SW480 (cell line): ENCODE measurements at regions not wholly inside any gene's neighbourhood (a gene's known extent, or its start where the extent isn't known, plus 50 kb on each side); places are given as distances from the start of the nearest gene placed in this dataset.
"Not testable (repeated sequence)": the region's sequence is repeated elsewhere in the genome, so short reads cannot be mapped to it uniquely, and the experiment has no call there.

Experiments
- DNase-seq: peaks from one replicate; pipeline ENCODE4 v3.0.0-alpha.2; 2016; ENCODE audit warnings: low spot score

GRCh38 chrX:46165866-46166265, 379.4 kb downstream of the ZNF674 start:
- DNase-seq = no peak

DNA sequence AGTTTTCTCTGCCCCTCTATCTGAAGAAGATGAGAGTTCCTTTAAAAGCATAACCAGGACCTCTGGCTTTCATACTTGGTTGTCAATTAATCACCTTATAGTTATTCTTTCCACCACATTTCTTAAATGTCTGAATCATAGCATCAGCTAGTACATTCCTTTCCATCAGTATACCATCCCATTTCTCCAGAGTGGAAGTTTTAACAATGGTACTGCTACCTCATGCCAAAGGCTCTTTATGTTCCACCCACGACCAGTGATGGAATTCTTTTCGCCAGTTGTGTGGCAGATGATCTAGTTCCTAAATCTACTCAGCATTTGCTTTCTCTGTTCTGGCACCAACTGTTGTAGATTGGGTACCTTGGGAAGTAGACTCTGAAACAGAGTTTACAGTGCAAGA, 379.8 kb downstream of the ZNF674 start:
- DNase-seq = no peak

DNA sequence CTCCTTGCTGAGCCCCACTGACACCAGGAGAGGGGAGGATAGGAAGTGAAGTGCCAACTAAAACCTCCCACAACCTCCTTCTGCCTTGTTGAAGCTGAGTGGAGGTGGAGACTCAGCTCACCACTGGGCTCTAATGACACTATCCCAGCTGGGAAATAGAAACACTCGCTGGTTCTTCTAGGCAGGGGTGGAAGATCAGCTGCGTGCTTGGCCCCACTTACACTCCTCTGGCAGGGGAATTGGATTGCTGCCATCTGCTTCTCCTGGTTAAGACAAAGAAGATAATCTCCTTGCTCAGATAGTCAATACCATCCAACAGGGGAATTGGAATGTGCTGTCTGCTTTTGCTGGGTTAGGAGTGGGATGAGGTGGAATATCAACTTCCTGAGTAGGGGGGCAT, 392.5 kb downstream of the ZNF674 start:
- DNase-seq = no peak

- DNase-seq = not testable (repeated sequence)
Observed at GRCh38 chrX:46151332-46151731, 393.9 kb downstream of the ZNF674 start.

DNA sequence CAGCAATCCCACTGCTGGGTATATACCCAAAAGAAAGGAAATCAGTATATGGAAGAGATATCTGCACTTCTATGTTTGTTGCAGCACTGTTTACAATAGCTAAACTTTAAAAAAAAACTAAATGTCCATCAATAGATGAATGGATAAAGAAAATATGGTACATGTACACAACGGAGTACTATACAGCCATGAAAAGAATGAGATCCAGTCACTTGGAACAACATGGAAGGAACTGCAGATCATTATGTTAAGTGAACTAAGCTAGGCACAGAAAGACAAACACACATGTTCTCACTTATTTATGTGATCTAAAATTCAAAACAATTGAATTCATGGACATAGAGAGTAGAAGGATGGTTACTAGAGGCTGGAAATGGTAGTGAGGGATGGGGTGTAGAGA, 400.7 kb downstream of the ZNF674 start:
- DNase-seq = no peak

DNA sequence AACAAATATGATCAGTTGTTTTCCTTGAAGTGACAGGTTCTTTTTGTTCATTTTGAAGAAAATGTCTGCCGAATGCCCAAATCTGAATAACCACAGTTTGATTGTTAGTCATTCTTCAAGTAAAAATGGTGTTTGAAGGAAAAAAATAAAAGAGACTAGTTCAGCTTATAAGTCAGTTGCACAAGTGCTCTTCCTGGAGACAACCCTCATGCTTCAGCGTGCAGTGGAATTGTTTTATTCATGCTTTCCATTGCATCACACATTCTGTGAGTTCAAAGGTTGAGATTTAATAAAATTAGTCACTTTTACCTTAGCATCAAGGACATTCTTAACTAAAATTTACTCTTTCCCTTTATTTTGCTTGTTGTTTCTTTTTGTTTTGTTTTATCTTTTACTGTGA, 404.9 kb downstream of the ZNF674 start:
- DNase-seq = no peak

GRCh38 chrX:46130247-46130646, 415.0 kb downstream of the ZNF674 start:
- no peak for DNase-seq

DNA sequence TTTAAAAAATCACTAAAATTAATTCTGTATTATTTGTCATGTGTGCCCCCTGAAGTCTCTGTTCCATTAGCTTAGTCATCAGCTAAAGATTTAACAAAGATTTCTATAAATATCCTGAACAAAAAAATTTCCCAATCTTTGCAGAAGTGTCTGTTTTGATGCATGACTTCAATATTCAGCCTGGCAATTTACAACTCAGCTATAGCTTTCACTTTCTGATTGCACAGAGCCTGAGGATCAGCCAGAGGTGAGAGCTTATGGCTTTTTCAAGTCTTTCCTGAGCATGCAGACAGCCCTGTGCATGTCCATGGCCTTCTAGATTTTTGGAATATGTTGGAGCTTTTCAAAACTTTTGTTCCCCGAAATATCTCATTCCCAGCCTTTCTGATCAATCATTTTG, 420.1 kb downstream of the ZNF674 start:
- DNase-seq = no peak

GRCh38 chrX:46117234-46117633, 428.0 kb downstream of the ZNF674 start:
- no peak for DNase-seq

DNA sequence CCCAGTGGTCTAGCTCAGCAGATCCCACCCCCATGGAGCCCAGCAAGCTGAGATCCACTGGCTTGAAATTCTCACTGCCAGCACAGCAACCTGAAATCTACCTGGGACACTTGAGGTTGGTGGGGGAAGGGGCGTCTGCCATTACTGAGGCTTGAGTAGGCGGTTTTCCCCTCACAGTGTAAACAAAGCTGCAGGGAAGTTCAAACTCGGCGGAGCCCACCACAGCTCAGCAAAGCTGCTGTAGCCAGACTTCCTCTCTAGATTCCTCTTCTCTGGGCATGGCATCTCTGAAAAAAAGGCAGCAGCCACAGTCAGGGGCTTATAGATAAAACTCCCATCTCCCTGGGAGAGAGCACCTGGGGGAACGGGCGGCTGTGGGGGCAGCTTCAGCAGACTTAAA, 457.9 kb downstream of the ZNF674 start:
- not testable (repeated sequence) for DNase-seq

- not testable (repeated sequence) for DNase-seq
Observed at GRCh38 chrX:46080121-46080520, 465.1 kb downstream of the ZNF674 start.

DNA sequence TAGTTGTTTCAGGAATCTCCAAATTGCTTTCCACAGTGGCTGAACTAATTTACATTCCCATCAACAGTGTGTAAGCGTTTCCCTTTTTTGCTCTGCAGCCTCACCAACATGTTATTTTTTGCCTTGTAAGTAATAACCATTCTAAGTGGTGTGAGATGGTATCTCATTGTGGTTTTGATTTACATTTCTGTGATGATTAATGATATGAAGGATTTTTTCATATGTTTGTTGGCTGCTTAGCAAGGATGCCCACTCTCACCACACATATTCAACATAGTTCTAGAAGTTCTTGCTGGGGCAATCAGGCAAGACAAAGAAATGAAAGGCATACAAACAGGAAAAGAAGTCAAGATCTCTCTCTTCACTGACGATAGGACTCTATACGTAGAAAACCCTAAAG, 472.4 kb downstream of the ZNF674 start:
- no peak for DNase-seq

GRCh38 chrX:46072372-46072771, 472.8 kb downstream of the ZNF674 start:
- DNase-seq = no peak

DNA sequence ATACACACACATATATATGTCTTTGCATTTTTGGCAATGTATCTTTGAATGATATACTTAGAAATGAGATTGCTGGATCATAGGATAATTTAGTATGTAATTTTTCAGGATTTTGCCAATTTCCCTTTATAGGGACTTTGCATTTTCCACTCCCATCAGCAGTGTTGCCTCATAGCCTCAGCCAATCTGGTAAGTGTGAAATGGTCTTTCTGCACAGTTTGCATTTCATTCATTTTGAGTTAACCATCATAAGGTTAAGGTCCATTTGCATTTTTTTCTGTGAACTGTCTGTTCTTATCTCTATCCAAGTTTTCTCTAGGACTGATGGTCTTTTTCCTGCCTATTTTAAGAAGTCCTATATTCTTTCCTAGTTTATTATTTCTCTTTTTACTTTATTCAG, 474.8 kb downstream of the ZNF674 start:
- no peak for DNase-seq

DNA sequence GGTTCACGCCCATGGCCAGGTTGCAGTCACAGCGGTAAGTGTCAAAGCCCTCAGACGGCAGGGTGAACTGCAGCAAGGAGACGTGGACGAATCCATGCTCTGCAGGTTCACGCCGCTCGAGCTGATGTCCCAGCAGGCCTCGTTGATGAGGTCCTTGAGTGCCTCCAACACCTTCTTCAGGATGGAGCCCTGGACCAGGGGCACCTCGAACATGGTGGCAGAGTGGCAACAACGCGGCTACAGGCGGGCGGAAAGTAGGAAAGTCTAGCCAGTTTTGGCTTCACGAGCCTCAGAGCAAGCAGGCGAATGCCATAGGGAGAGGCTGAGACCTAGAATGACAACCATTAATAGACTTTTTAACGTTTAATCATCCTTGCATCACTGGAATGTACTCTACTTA, 485.9 kb downstream of the ZNF674 start:
- DNase-seq = no peak

- DNase-seq = no peak
Observed at GRCh38 chrX:46044486-46044885, 500.7 kb downstream of the ZNF674 start.

- DNase-seq = no peak
Observed at GRCh38 chrX:46040001-46040400, 505.2 kb downstream of the ZNF674 start.

GRCh38 chrX:46039526-46039925, 505.7 kb downstream of the ZNF674 start:
- DNase-seq = no peak

- no peak for DNase-seq
Observed at GRCh38 chrX:46036508-46036907, 508.7 kb downstream of the ZNF674 start.

GRCh38 chrX:46034868-46035267, 510.4 kb downstream of the ZNF674 start:
- DNase-seq = no peak

- DNase-seq = no peak
Observed at GRCh38 chrX:46029777-46030176, 515.4 kb downstream of the ZNF674 start.

DNA sequence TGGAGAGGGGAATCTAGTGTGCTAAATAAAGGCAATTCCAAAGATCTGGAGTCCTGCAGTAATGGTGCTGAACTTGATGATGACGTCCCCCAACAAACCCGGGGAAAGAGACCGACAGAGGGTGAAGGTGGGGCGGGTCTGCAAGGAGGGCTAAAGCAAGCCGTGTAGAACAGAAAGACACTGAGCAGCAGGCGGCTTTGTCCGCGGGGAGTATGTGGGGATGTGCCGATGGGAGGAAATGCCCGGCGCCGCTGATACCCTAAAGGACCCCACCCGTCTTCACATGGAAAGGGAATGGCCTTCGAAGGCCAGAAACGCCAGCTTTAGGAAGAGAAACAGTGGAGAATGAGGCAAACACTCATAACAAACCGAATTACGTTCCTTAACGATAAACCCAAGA, 528.9 kb downstream of the ZNF674 start:
- no peak for DNase-seq

DNA sequence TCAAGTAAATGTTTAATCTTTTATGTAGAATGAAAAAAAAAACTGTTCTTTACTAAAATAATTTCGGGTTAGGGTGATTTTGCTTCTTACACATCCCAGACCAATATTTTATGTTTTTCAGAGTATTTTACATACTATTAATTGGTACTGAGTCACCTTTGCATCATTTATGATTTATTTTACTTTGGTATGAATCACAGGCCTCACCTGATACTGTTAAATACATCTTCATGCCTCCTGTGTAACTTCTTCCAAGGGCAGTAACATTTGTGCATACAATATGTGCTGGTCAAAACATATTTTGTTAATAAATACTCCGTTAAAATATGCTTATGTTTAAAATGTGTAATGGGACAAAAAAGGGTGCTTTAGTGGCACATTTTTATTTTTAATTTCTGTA, 529.6 kb downstream of the ZNF674 start:
- no peak for DNase-seq

- DNase-seq = no peak
Observed at GRCh38 chrX:45992402-45993123, 552.7 kb downstream of the ZNF674 start.

DNA sequence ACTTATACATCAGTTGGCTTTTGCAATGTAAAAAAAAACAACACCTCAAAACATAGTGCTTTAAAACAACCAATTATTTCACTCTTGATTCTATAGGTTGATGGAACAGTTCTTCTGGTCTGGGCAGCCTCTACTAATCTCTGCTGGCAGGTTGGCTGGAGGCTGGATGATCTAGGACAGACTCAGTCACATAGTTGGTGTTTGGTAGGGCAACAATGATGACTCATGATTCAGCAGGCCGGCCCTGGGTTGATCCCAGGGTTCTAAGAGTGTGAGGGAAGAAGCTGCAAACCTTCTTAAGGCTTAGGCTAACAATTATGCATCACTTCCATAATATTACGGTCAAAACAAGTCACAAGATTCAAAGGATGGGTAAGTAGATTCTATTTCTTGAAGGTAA, 558.2 kb downstream of the ZNF674 start:
- DNase-seq = no peak
